ENCODE measurements at regions not wholly inside any gene's neighbourhood (a gene's known extent, or its start where the extent isn't known, plus 50 kb on each side); places are given as distances from the start of the nearest gene placed in this dataset.

DNA sequence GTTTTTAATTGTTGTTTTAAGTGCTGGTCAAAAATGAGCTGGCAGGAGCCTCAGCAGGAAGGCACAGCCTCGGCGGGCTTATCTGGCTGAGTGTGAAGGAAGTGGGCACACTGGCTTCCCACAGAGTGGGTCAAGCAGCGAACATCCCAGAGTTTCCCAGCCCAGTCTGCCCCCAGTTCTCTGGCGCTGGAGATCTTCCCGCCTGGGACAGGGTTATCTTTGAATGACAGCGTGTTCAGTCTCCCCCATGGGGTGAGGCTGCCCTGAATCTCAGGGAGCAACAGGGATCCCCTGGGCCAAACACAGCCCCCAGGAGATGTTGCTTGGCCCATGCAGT lies 122.2 kb upstream of the PTPN1 start:
- Histone ChIP-seq H3K27ac (no peak overlapping the region), H3K36me3 (no peaks in the 10 kb centered on the region), H3K9me3 (no peaks in the 10 kb centered on the region), H3K4me1 (replicated peaks) (peaks cover 18% of the 10 kb centered on the region), H3K4me3 (no peak overlapping the region), H3K27me3 (replicated peaks; ENCODE audit: insufficient read depth) (no peaks in the 10 kb centered on the region)
- 83% methylated on average over 6 of the region's 6 CpGs for WGBS
- DNase-seq (ENCODE audit: low spot score), result no peak
- TF ChIP-seq POLR2A (IDR thresholded peaks at IDR 0.05), result no peak
- TF ChIP-seq POLR2AphosphoS5 (IDR thresholded peaks at IDR 0.05), result no peak
- TF ChIP-seq, protein P1, sequence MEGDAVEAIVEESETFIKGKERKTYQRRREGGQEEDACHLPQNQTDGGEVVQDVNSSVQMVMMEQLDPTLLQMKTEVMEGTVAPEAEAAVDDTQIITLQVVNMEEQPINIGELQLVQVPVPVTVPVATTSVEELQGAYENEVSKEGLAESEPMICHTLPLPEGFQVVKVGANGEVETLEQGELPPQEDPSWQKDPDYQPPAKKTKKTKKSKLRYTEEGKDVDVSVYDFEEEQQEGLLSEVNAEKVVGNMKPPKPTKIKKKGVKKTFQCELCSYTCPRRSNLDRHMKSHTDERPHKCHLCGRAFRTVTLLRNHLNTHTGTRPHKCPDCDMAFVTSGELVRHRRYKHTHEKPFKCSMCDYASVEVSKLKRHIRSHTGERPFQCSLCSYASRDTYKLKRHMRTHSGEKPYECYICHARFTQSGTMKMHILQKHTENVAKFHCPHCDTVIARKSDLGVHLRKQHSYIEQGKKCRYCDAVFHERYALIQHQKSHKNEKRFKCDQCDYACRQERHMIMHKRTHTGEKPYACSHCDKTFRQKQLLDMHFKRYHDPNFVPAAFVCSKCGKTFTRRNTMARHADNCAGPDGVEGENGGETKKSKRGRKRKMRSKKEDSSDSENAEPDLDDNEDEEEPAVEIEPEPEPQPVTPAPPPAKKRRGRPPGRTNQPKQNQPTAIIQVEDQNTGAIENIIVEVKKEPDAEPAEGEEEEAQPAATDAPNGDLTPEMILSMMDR (IDR thresholded peaks at IDR 0.05), result no peak
- intact Hi-C loops (cut with DNase I), result no loop called here

DNA sequence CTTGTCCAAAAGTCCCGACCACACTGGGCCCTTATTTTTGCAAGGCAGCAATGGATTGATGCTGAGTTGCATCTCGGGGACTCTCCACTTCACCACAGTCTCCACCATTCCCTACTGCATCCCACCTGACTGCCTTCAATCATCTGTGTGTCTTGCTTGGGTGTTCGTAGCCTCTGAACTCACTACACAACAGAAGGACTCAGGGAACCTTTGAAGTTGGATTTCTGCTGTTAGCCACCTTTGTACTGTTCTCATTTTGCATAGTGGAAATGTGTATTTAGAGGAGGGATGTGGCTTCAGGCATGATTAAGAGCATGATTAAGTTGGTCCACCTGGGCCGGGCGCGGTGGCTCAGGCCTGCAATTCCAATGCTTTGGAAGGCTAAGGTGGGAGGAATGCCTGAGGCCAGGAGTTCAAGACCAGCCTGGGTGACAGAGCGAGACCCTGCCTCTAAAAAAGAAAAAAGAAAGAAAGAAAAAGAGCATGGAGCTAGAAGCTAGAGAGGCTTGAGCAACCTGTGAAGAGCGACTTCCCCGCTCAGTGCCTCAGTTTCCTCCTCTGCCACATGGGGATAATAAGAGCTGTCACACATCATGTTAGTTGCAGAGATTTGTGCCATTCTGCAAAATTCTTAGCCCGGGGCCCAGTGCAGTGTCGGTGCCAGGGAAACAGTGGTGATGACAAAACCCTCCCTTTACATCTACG lies 121.3 kb upstream of the PTPN1 start:
- peak overlapping the region; percentile 51 to 52 for H3K27ac ChIP-seq
- no peaks in the 10 kb centered on the region for H3K36me3 ChIP-seq
- WGBS, result 66% methylated on average over 12 of the region's 12 CpGs
- intact Hi-C loops (cut with DNase I), result no loop called here
- TF ChIP-seq, protein P1 (IDR thresholded peaks at IDR 0.05), result no peak
- TF ChIP-seq POLR2AphosphoS5 (IDR thresholded peaks at IDR 0.05) (no peak), POLR2A (IDR thresholded peaks at IDR 0.05) (no peak)
- no peaks in the 10 kb centered on the region for H3K9me3 ChIP-seq
- H3K4me1 ChIP-seq (replicated peaks), result peaks cover 15% of the 10 kb centered on the region
- no peak for DNase-seq (ENCODE audit: low spot score)
- H3K27me3 ChIP-seq (replicated peaks; ENCODE audit: insufficient read depth), result no peaks in the 10 kb centered on the region
- H3K4me3 ChIP-seq, result no peak overlapping the region

DNA sequence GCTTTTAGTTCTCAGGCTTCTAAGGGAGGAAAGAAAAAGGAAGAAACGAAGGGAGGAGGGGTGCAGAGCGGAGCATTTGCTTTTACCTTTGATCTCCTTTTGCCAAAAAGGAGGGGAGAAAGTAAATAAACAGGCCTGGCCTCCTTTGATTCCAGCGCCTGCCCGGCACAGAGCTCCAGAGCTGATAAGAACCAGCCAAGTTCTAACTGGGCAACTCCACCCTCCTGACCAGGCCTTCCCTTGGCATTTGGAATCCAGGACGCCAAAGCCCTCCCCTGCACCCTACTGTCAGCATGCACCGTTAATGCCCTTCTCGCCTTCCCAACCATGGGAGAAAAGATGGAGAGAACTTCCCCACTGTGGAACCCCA lies 120.8 kb upstream of the PTPN1 start:
- Histone ChIP-seq H3K9me3 (no peaks in the 10 kb centered on the region), H3K4me1 (replicated peaks) (peaks cover 14% of the 10 kb centered on the region), H3K36me3 (no peaks in the 10 kb centered on the region), H3K27ac (peak overlapping the region; percentile 51 to 52), H3K4me3 (no peak overlapping the region), H3K27me3 (replicated peaks; ENCODE audit: insufficient read depth) (no peaks in the 10 kb centered on the region)
- intact Hi-C loops (cut with DNase I), result no loop called here
- WGBS, result 30% methylated on average over 7 of the region's 7 CpGs
- no peak for DNase-seq (ENCODE audit: low spot score)
- no peak for TF ChIP-seq POLR2A (IDR thresholded peaks at IDR 0.05)
- TF ChIP-seq POLR2AphosphoS5 (IDR thresholded peaks at IDR 0.05), result peak; percentile 49

DNA sequence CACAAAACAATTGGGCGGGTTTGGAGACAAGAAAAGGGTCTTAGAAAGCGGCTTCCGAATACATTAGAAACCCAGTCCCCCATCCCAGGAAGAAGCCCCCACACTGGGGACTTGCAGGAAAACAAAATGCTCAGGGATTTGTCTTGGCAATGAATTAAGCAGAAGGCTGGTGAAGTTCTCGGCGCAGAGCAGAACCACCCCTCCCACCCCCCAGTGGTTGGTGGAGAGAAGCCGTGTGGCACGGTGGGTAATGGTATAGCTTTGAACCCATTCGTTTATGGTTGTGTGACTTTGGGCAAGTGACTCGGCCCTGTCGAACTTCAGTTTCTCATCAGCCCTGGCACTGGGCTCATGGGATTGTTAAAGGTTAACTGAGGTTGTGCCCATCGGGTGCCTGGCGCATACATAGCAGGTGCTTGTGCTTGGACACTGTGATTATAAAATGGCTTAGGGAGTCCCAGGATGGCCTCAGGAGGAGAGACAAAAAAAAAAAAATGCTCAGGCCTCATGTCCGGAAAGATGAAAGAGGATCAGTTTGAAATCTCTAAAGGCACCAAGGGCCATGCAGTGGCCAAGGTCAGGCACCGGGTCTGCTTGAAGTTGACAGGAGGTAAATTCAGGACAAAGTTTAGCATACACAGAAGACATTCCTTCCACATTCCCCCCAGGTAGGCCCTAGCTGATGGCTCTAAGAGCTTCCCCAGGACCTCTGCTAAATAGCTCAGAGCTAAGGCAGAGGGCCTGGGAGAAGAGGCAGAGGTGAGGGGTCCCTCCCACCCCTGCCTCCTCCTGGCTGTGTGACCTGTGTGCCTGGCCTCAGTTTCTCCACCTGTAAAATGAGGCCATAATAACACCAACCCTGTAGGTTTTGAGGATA lies 120.1 kb upstream of the PTPN1 start:
- intact Hi-C loops (cut with DNase I), result no loop called here

More for the DNA sequence above, 120.1 kb upstream of the PTPN1 start:
- no peaks in the 10 kb centered on the region for H3K9me3 ChIP-seq
- 77% methylated on average over 14 of the region's 14 CpGs for WGBS
- peak overlapping the region; percentile 51 to 52 for H3K27ac ChIP-seq
- H3K27me3 ChIP-seq (replicated peaks; ENCODE audit: insufficient read depth), result no peaks in the 10 kb centered on the region
- H3K36me3 ChIP-seq, result no peaks in the 10 kb centered on the region
- TF ChIP-seq POLR2AphosphoS5 (IDR thresholded peaks at IDR 0.05) (no peak), POLR2A (IDR thresholded peaks at IDR 0.05) (no peak)
- TF ChIP-seq, protein P1 (IDR thresholded peaks at IDR 0.05), result no peak
- H3K4me3 ChIP-seq, result no peak overlapping the region
- no peak for DNase-seq (ENCODE audit: low spot score)
- peaks cover 20% of the 10 kb centered on the region for H3K4me1 ChIP-seq (replicated peaks)
